NCI-H2107 treated with DMSO at 0.1 percent for 48 hours (cell line): ENCODE measurements at regions not wholly inside any gene's neighbourhood (a gene's known extent, or its start where the extent isn't known, plus 50 kb on each side); places are given as distances from the start of the nearest gene placed in this dataset.
A peak's percentile ranks its signal among the peaks of the same experiment; 100 is the strongest.
"Not testable (repeated sequence)": the region's sequence is repeated elsewhere in the genome, so short reads cannot be mapped to it uniquely, and the experiment has no call there.

Source experiments
- DNase-seq: peaks from one replicate; lab custom pipeline; 2025; ENCODE audit not compliant: unreplicated experiment; lab: John Stamatoyannopoulos, UW

DNA sequence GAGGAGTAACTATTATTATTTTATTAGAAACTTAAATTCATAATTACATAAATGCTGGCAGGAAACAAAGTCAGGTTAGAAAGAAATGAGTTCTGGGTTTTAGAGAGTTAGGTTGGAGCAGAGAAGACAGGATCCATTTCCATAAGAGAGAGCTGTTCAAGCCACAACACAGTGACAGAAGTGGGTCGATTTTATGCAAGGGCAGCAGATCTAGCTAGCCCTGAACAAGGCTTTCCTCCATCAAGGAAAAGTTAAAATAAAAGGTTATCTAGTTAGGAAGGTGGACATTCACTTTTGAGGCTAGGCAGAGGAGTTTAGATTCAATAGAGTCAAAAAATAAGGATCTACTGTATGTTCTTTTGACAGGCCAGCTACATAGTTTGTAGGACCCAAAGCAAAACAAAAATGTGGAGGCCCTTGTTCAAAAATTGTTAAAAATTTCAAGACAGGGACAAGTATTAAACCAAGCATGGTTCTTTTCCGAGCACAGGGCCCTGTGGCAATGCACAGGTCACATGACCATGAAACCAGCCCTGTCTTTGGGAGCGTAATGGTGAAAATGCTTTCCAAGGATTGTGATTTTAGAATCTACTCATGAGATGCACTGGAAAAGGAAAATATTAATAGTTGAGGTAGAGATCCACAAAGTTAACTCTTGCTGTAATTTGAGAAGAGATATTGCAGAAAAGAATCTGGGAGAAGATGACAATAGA, 91.2 kb upstream of the CREB1 start:
- no peak for DNase-seq

DNA sequence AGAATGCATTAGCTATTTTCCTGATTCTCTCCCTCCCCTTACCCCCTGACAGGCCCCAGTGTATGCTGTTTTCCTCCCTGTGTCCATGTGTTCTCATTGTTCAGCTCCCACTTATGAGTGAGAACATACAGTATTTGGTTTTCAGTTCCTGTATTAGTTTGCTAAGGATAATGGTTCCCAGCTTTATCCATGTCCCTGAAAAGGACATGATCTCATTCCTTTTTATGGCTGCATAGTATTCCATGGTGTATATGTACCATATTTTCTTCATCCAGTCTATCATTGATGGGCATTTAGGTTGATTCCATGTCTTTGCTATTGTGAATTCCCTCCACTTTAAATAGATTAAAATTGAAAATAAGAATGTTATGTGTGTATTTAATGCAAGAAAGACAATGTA, 89.9 kb upstream of the CREB1 start:
- DNase-seq = not testable (repeated sequence)

DNA sequence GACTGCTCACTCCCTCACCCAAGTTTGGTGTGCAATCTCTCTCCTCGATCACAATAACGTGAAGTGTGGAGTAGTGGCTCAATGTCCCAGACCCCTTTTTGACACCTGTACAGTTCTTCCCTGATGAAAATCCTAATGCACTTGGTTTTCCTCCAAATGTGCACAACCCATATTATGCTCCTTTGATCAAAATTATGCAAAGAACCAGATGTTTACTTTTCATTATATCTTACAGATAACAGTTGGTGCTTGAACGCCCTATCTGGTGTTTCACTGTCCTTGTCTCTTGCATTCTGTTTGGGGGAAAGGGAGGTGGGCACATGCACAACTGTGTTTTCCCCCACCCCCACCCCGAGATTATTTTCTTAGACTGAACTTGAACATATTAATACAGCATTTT, 85.0 kb upstream of the CREB1 start:
- no peak for DNase-seq

DNA sequence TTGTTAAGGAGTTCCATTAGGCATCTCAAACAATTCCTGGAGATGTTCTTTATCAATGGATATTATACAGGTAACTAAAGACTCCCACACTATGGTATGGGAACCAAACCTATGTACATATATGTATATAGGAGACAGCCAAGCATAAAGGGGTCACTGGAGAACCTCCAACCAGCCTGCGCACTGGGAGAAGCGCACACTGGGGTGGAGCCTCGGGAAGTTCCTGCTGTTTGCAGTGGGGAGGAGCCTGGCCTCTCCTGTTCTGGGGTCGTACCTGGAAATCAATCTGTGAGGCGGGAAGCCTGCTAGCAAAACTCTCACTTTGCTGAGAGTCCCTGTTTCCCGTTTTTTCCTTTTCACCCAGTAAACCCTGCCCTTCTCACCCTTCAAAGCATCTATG, 83.1 kb upstream of the CREB1 start:
- no peak for DNase-seq

DNA sequence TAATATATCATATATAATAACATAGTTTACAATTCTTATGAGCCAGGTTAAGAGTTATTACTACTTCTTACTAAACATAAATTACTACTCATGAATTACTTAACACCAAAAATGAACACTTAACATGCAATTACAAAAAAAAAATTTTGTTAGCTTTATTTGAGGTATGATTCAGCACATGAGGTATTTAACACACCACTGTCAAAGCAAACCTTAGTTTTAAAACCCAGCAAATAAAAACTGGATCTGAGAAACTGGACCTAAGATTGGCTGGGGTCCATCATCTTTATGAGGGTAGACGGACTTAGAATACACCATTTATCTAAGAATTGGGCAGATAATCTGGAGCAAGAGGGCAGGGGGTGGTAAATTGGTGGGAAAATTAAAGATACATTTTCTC, 81.8 kb upstream of the CREB1 start:
- no peak for DNase-seq

DNA sequence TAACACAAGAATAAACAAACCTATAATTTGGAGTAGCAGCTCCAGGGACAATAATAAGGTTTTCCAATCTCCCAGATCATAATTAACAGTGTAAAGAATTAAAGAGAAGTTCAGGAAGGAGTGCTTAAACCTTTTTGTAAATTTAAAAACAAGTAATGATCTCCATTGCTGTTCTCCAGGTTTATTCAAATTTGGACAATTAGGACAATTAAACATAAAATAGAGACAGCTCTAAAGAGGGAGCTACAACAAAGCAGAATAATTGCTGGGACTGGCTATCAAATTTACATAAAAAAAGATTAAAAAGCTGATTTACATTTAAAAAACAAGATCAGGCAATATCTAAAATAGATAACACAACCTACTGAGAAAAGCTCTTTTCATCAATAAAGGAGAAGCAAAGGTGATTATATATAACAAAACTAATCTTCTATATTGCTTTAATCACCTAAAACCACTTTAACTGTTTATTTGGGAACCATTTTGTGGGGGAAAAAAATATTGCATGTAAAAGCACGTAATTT, 80.1 kb upstream of the CREB1 start:
- no peak for DNase-seq

DNA sequence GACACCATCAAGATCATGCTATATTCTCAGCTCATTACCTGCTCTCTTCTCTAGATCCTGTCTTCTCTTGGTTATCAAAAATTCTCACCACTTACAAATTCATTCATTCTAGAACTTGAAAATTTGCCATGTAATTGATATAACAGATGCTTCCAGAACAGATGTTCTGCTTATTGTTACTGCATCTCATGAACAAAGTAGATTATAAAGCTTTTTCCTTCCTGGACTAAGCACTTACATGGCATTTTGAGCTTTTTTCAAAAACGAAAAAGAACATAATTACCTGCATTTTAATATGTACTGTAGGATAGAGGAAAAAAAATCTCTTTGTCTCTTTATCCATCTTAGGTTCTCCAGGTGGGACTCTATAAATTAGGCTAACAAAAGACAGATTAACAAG, 79.6 kb upstream of the CREB1 start:
- no peak for DNase-seq

DNA sequence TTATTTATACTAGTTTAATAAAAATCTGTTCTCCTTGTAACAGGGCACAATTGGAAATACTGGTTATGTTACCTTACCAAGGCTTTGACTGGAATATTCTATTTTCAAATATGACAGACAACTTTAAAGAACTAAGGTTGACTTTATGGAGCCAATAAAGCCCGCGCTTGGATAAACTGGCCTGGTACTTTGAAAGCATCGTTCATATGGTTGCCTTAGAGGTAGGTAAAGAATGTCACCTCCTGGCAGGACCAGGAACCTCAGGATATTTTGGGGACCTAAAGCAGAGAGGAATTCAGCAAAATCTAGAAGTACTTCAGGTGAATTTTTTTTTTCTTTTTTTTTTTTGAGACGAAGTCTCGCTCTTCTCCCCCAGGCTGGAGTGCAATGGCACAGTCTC, 71.2 kb upstream of the CREB1 start:
- DNase-seq = no peak

DNA sequence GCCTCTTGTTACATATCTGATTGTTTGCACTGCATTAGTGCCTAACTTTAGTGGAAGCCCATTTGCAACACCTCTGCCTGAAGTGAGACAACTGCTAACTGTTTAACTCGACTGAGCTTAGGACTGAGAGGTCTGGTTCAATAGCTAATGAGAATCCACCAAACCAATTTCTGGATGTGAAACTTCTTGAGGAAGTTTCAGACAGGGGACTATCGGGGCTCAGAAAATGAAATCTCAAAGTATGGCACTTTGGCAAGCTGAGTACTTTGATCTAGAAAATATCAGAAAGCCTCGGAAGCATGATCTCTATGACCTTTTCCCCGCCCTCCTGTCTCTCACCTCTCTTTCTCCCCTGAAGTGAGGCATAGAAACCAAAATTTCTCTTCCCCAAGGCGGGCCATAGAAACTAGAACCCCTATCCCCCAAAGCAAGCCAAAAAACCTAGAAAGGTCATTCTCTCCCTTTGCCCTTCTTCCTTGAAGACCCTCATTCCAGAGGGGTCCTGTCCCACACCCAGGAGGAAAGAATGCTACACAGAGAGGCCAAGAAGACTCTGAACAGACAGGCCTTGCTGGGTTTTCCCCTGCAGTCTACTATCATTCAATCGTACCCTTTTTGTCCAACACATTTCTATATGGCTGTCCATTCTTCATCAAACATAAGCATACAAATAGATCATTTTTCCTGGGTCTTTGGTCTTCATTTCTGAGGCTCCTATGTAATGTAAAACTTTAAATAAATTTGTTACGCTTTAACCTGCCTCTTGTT, 69.6 kb upstream of the CREB1 start:
- DNase-seq = no peak

DNA sequence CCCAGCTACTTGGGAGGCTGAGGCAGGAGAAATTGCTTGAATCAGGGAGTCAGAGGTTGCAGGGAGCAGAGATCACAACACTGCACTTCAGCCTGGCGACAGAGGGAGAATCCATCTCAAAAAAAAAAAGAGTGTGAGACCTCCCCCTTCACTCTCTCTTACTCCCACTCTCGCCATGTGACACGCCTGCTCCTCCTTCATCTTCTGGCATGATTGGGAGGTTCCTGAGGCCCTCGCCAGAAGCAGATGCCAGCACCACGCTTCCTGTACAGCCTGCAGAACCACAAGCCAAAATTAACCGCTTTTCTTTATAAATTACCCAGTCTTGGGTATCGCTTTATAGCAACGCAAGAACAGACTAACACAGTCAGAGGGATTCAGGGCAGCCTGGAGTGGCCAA, 66.3 kb upstream of the CREB1 start:
- no peak for DNase-seq

DNA sequence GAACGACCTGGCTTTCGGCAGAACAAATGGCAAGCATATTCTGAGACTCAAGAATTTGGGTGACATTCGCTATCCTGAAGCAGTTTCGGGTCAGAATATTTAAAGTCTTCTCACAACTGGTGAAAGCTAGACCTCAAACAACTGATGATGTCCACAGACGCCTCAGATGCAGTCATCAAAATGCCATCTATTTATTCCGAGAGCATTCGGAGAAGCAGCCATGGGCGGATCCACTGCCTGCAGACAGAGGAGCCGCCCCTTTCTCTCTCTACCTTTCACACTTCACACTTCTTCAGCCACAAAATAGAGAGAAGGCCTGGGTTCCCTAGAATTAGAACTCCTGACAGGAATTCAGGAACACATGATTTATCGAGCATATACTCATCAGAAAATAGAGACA, 65.8 kb upstream of the CREB1 start:
- no peak for DNase-seq

DNA sequence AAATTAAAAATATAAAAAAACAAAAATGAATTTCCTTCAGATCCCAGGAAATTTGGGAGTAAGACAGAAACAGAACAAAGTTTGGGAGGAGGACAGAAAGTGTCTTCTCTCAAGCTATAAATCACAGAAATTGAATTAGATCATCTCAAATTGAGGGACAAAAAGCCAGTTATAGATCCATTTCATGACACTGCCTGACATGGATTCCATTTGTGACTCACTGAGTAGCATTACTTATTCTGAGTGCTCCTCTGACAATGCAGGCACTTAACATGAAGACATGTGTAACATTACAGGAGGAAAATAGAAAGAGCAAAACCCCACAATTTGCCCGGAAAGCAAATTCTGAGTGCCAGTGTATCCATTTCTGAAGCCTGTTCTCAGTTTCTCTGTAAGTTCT, 63.9 kb upstream of the CREB1 start:
- DNase-seq = no peak

DNA sequence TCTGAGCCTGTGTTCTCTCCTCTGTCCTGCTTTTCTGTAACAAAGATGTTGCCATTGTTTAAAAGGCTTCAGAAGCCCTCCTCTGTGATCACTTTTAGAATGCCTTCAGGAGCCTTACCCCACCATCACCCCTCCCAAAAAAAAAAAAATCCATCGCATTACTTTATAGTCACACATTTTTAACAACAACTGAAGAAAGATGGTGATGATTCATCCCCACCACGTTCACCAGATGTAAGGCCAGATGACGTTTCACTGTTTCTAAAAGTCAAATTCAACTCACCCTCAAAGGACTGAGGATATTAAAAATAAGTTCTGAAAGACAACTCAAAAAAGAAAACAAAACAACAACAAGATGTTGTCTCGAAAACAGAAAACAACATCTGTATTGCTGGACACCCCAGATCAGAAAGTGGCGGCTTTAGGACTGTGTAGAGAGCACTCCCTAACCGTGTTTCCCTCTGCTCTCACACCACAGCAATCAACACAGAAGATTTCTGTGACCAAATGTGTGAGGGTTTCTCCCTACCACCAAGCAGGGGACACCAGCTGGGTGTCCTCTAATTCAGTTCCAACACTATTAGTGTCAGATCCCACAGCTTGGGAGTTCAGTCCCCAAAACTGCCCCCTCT, 61.9 kb upstream of the CREB1 start:
- no peak for DNase-seq

DNA sequence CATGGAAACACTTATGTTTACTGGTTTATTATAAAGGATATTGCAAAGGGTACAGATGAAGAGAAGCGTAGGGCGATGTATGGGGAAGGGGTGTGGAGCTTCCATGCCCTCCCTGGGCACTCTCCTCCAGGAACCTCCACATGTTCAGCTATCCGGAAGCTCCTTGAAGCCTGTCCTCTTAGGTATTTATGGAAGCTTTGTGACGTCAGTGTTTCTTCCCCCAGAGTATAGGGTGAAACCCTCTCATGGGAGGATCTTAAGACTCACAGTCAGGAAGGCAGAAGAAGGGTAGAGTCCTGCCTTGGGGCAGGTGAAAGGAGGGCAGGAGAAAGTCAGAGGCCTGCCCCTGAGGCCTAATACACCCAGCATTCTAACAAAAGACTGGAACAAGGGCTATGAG, 61.3 kb upstream of the CREB1 start:
- no peak for DNase-seq

DNA sequence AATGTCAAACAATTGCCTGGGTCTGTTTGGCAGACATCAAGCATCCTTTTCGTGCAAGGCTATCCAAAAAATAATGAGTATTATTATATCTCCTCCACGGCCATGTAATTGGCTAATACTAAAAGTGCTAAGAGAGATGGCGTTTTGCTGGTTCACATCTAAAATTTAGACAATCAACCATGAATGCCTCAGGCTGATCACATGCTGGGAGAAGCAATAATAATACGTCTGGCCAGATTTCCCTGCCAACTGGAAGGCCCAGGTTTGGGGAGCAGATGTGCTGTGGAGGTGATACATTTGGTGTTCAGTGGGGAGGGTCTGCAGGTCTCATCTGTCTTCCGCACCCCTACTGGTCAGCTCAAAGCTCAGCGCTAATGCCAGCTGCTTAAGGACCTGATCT, 60.3 kb upstream of the CREB1 start:
- DNase-seq = no peak

DNA sequence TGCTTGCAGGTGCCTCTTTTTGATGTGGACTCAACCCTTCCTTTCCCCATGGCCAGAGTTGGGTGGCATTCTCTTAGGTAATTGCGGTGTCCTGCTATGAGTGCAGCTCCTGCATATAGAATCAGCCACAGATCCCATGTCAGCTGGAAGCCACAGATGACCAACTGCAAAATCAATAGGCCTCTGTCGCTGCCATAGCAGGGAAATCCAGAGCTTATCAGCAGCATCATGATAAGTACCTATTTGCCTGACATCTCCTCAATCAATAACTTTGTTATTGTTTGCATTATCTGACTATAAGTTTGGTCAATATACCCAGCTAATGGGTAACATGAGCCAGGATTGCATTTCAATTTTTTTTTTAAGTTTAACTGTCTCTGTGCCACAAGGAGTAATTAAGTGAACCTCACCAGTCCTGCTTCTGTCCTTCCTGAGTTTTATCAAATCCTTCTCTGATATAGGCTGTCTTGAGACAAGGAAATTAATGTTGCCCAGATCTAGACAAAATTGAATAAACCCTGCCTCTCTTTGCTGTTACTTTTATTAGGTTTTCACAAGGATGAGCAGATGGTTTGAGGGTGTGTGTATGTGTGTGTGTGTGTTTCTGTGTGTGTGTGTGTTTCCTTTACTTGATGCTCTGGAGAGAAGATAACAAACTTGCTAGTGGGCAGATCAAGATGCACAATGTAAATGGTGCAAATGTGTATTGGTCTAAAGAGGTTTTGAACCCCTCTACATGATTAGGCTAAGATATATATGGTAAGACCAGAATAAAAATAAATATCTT, 59.6 kb upstream of the CREB1 start:
- no peak for DNase-seq

DNA sequence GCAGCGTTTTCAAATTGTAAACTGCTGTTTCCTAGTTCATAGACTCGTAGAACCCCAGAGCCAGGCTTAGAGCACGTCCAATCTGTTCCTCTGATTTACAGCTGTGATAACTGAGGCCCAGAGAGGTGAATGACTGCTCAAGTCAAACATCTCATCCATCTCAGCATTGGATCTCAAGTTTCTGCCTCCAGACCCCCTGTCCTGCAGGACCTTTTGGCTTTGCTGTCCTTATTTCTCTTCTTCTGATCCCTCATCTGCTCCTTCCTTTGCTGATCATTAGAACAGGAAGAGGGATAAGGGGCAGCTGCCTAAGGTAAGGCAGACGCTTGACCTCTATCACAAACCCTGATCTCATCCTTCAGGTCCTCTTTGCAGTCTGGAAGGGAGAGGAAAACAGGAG, 58.5 kb upstream of the CREB1 start:
- no peak for DNase-seq

DNA sequence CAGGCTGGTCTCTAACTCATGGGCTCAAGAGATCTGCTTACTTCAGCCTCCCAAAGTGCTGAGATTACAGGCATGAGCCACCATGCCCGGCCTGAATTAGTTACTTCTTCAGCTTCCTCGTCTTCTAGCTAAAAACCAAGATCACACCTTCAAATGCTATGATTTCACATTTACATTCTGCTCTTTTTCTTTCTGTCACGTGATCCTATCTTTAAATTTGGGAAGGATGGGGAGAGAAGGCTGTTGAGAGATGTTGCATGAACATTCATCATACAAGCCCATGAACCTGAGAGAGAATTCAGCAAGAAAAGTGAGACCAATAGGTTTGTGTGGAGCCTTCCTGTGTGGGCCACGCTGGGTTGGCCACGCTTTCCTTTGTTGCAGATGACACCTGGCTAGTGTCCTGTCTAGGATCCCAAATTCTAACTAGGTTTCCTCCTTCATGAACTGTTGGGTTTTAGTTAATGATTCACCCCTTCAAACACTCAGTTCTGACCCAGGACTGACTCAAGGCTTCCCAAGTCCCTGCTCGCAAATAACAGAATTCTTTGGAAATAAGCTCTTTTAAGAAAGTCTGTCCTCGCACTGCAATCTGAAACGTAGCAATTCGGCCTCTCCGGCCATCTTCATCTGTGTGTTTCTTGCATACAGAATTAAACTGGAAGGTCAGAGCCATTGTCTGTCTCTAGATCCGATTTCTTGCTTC, 57.3 kb upstream of the CREB1 start:
- DNase-seq = no peak

DNA sequence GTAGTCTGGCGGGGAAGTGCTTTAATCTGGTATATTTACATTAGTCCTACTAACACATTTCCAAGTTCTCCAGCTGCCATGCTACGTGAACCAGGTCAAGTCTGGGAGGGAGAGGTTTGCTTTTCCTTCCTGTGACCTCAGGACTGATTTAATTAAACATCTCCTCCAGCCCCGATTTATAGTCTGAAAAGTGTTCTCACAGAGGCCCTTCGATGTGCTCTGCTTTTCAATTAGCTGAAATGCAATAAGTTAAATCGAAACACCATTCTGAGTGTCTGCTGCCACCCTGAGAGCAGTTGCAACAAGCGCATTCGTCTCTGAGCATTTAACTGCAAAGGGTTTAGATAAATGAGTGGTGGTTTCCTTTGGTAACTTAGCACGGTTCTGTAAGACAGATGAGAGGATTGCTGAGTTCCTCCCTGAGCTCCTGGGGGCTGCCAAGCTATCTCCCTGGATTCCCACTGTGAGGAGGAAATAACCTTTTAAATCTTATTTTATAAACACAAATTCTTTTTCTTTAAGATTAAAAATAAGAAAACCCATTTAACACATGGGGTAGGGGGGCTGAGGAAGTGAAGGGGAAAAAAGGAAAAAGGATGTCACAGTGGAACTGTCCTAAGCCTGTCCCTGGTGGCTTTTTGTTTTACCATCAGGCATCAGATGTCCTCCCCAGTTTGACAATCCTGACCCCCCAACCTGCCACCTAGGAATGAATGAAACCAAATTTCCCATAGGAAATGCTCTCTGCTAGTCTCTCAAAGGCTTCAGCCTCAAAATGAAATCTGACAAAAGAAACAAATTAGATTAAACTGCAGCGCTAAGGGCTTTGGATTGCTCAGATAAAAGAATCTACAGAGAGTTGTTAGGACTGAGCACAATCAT, 56.5 kb upstream of the CREB1 start:
- DNase-seq = peak; percentile 52

DNA sequence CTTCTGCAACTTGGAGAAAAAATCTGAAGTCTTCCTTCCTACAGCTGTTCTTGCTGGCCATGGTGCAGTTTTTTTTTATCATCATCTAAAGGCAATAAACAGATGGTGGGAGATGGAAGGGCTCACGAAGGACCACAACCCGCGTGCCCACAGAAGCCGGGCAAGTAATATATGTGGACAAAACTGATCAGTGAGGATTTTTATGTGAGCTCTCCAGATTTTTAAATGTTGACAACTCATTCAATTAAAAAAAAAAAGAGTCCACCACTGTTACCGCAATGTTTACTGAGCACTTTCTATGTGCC, 55.9 kb upstream of the CREB1 start:
- DNase-seq = no peak
